GM12878 (cell line): ENCODE measurements at regions not wholly inside any gene's neighbourhood (a gene's known extent, or its start where the extent isn't known, plus 50 kb on each side); places are given as distances from the start of the nearest gene placed in this dataset.
A peak's percentile ranks its signal among the peaks of the same experiment; 100 is the strongest.
"Not testable (repeated sequence)": the region's sequence is repeated elsewhere in the genome, so short reads cannot be mapped to it uniquely, and the experiment has no call there.

ENCODE experiments used
- ATAC-seq: fragments of 200-7000 bp; cut with Tn5 transposase; 3 replicates; pipeline ENCODE4 v1.9.1; 2020; ENCODE audit warnings: mild to moderate bottlenecking, moderate library complexity
- BruUV-seq: library from RNA; stranded (reverse); fragments of 400-500 nt; replicated peaks from 2 replicates; lab custom pipeline; 2021; lab: Mats Ljungman, UMichigan
- CTCF ChIA-PET: fragments of 300-600 bp; sonication (Branson Sonifier 250); formaldehyde crosslinking; extraction: SDS; loops from one replicate; lab custom pipeline; 2021; ENCODE audit warnings: inconsistent platforms; lab: Yijun Ruan, JAX
- POLR2A ChIA-PET: fragments of 350-600 bp; formaldehyde crosslinking; extraction: SDS; loops from one replicate; lab custom pipeline; 2021; ENCODE audit warnings: inconsistent platforms; lab: Charles Lee
- RAD21 ChIA-PET: fragments of 300-600 bp; sonication (Branson Sonifier 250); formaldehyde crosslinking; loops from one replicate; lab custom pipeline; 2023; ENCODE audit warnings: antibody characterized with exemption; ENCODE audit not compliant: unreplicated experiment; lab: Charles Lee
- SMC1A ChIA-PET: fragments of 300-600 bp; sonication (Branson Sonifier 250); formaldehyde crosslinking; loops from one replicate; lab custom pipeline; 2023; ENCODE audit not compliant: unreplicated experiment, uncharacterized antibody; lab: Charles Lee
- DNase-seq: peaks from one replicate; pipeline ENCODE4 v3.0.0-alpha.2; 2011; ENCODE audit warnings: low read depth, low spot score
- FAIRE-seq: peaks from 3 replicates; lab custom pipeline; 2011; peaks lifted over from hg19 to GRCh38; lab: Jason Lieb, UNC
- H2AFZ ChIP-seq: 2 replicates; pipeline ENCODE4 v1.6.0; 2011; ENCODE audit warnings: low read depth, low read length, control low read depth; ENCODE audit not compliant: control insufficient read depth
- H3K27ac ChIP-seq: 2 replicates; pipeline ENCODE4 v1.5.1; 2011; ENCODE audit warnings: control low read depth; ENCODE audit not compliant: control insufficient read depth, insufficient read depth
- H3K27me3 ChIP-seq, 2 experiments: replicated peaks in 1 of 2; 2 replicates each; pipeline versions ENCODE4 v1.6.0 to v1.6.1; 2011; ENCODE audit warnings: low read length in 1 of 2; ENCODE audit not compliant: control insufficient read depth in 2 of 2, insufficient read depth in 2 of 2
- H3K36me3 ChIP-seq, 2 experiments: 2 replicates each; pipeline ENCODE4 v1.5.1; 2011; ENCODE audit warnings: low read length in 1 of 2; ENCODE audit not compliant: control insufficient read depth in 2 of 2, insufficient read depth in 2 of 2
- H3K4me1 ChIP-seq: 2 replicates; pipeline ENCODE4 v1.6.1; 2011; ENCODE audit warnings: mild to moderate bottlenecking, low read length, moderate library complexity, mixed read lengths; ENCODE audit not compliant: control insufficient read depth, insufficient read depth
- H3K4me2 ChIP-seq: 2 replicates; pipeline ENCODE4 v1.6.0; 2011; ENCODE audit warnings: control low read depth; ENCODE audit not compliant: control insufficient read depth, insufficient read depth
- H3K4me3 ChIP-seq: fragments of 200-600 bp; sonication (generic); 2 replicates; pipeline ENCODE4 v1.5.1; 2016
- H3K79me2 ChIP-seq: 2 replicates; pipeline ENCODE4 v1.6.0; 2011; ENCODE audit warnings: low read length; ENCODE audit not compliant: control insufficient read depth, insufficient read depth
- H3K9ac ChIP-seq: 2 replicates; pipeline ENCODE4 v1.8.0; 2011; ENCODE audit warnings: low read length, control low read depth, mixed read lengths; ENCODE audit not compliant: control insufficient read depth, insufficient read depth
- H3K9me3 ChIP-seq: replicated peaks from 3 replicates; pipeline ENCODE4 v1.5.1; 2011; ENCODE audit warnings: mild to moderate bottlenecking, low read length; ENCODE audit not compliant: control insufficient read depth, insufficient read depth
- H4K20me1 ChIP-seq: 2 replicates; pipeline ENCODE4 v1.6.0; 2011; ENCODE audit not compliant: control insufficient read depth, insufficient read depth
- CTCF ChIP-seq, 3 experiments: IDR thresholded peaks in 2 of 3; conservative IDR thresholded peaks in 1 of 3; 2 replicates each; pipeline ENCODE4 v1.5.1; 2011; ENCODE audit warnings: low read depth in 3 of 3, low read length in 3 of 3, mild to moderate bottlenecking in 3 of 3, control low read depth in 2 of 3, moderate library complexity in 2 of 3, inconsistent platforms in 1 of 3, mixed read lengths in 1 of 3; ENCODE audit not compliant: control insufficient read depth in 2 of 3, insufficient read depth in 1 of 3; ENCODE audit errors: extremely low read depth in 1 of 3
- MXI1 ChIP-seq: fragments of 150-350 bp; IDR thresholded peaks from 2 replicates; pipeline ENCODE4 v1.6.1; 2011; ENCODE audit warnings: low read depth, mild to moderate bottlenecking, inconsistent platforms, low read length, improper control_type of control experiment
- WGBS: methylation state at CpG from one replicate; pipeline ENCODE4 v1.1.6; 2016; ENCODE audit warnings: low lambda C conversion rate; ENCODE audit not compliant: insufficient replicate concordance, insufficient coverage; ENCODE audit errors: missing lambda C conversion rate; 5-methylcytosine and 5-hydroxymethylcytosine counted together
- in situ Hi-C: fragments of 300-500 bp; cut with MboI; formaldehyde crosslinking; loops from 9 replicates; pipeline ENCODE4 v1.14.3; 2018; ENCODE audit warnings: mixed read lengths
- intact Hi-C: fragments of 100-400 bp; cut with micrococcal nuclease; formaldehyde crosslinking; loops from one replicate; pipeline ENCODE4 v1.14.2; 2022; ENCODE audit not compliant: unreplicated experiment

- RAD21 ChIA-PET: interaction anchor here (0.5 to 1.8 kb wide), 8 partner anchors 73 to 1479 kb away, joined by 3 to 7 read pairs (median 4); no protein-coding TSS in a partner anchor
- TF ChIP-seq MXI1 (no peak), CTCF (IDR thresholded peaks at IDR 0.05 in 2 of 3, conservative IDR thresholded peaks at IDR 0.05 in 1 of 3; ENCODE audit: control insufficient read depth in 2 of 3, extremely low read depth in 1 of 3, insufficient read depth in 1 of 3, low read depth in 3 of 3, low read length in 3 of 3) (peak in 1 of 3 experiments; percentile 20; a peak in 1 of 6 replicates)
- DNase-seq: no peak
- Histone ChIP-seq H3K9me3 (no peaks in the 10 kb centered on the region), H2AFZ (no peak overlapping the region), H3K9ac (no peak overlapping the region), H4K20me1 (no peaks in the 10 kb centered on the region), H3K4me3 (no peak overlapping the region), H3K36me3 (no peaks in the 10 kb centered on the region), H3K79me2 (no peaks in the 10 kb centered on the region), H3K27ac (no peak overlapping the region), H3K27me3 (no peaks in the 10 kb centered on the region), H3K4me2 (no peak overlapping the region), H3K4me1 (no peaks in the 10 kb centered on the region)
- in situ Hi-C loops: no loop called here
- FAIRE-seq: no peak
- POLR2A ChIA-PET: no interaction called here
- intact Hi-C loops: no loop called here
- peak; percentile 34; the same call in 2 of the 3 replicates for ATAC-seq
- SMC1A ChIA-PET: interaction anchor here (1.0 to 1.1 kb wide), 3 partner anchors 669 to 672 kb away, joined by 3 to 5 read pairs (median 3); no protein-coding TSS in a partner anchor
- BruUV-seq: no TSS peak
- CTCF ChIA-PET: interaction anchor here (0.7 to 2.0 kb wide), 10 partner anchors 8 to 1478 kb away, joined by 3 to 12 read pairs (median 4); no protein-coding TSS in a partner anchor
- 0% methylated on average over 1 of the region's 1 CpG for WGBS
Observed at GRCh38 chr3:166685246-166685645, 694.9 kb downstream of the ZBBX start.

GRCh38 chr3:166684077-166684476, 696.0 kb downstream of the ZBBX start:
- H3K27ac ChIP-seq, DNase-seq, H3K9ac ChIP-seq, H3K79me2 ChIP-seq, H4K20me1 ChIP-seq, intact Hi-C loops, FAIRE-seq, BruUV-seq, H2AFZ ChIP-seq, H3K4me3 ChIP-seq, H3K27me3 ChIP-seq, H3K9me3 ChIP-seq, ATAC-seq, H3K4me1 ChIP-seq, in situ Hi-C loops, H3K4me2 ChIP-seq, H3K36me3 ChIP-seq, POLR2A ChIA-PET: not testable (repeated sequence)
- CTCF ChIA-PET: interaction anchor here (1.3 to 2.0 kb wide), 3 partner anchors 12 to 1428 kb away, joined by 4 to 7 read pairs (median 4); no protein-coding TSS in a partner anchor
- RAD21 ChIA-PET: interaction anchor here (1.5 kb wide), 1 partner anchor 670 kb away, joined by 4 read pairs; no protein-coding TSS in a partner anchor
- SMC1A ChIA-PET: interaction anchor here (0.6 kb wide), 1 partner anchor 116 kb away, joined by 3 read pairs; no protein-coding TSS in a partner anchor
- 6% methylated on average over 5 of the region's 5 CpGs for WGBS
